Hematopoietic multipotent progenitor cell treated with erythropoietin and hydrocortisone succinate and interleukin-3 and kit ligand, for 4 days (in vitro differentiated cells): ENCODE measurements at regions not wholly inside any gene's neighbourhood (a gene's known extent, or its start where the extent isn't known, plus 50 kb on each side); places are given as distances from the start of the nearest gene placed in this dataset.

Source experiments
- DNase-seq: peaks from one replicate; pipeline ENCODE4 v3.0.0-alpha.2; 2015

DNA sequence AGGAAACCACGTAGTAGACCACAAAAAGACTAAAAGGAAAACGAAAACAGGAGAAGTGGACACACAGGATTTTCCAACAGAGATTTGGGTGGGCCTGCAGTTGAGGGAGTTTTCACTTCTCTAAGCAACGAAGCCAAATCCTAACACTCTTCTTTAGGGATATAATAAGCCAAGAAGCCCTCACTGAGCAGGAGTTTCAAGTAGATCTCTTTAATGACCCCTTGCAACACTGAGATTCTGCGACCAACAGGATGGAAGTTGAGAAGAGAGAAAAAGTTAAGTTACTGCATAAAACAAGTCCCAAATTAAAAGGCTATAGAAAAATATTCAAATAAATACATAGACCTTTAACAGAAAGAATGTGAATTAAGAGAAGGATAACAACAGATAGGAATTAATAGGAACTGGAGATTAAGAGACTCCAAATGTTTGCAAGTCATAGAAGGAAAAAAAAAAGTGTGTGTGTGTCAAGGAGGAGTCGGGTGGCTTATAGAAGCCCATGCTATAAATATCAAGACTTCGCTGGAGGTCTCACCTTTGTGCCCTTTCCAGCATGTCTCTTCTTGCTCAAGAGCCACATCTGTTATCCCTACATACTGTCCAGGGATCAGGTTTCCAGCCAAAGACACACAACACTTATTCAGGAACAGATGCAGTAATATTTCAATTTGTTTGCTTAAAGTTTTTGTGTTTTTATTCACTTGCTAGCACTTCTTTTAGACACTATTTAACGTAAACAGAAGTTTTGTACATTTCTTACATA lies 69.4 kb upstream of the ARHGAP28 start:
- DNase-seq: no peak

GRCh38 chr18:6661692-6662415 lies 67.7 kb upstream of the ARHGAP28 start:
- DNase-seq: no peak

GRCh38 chr18:6666012-6666685 lies 63.4 kb upstream of the ARHGAP28 start:
- no peak for DNase-seq

GRCh38 chr18:6668836-6669235 lies 60.7 kb upstream of the ARHGAP28 start:
- DNase-seq: no peak

DNA sequence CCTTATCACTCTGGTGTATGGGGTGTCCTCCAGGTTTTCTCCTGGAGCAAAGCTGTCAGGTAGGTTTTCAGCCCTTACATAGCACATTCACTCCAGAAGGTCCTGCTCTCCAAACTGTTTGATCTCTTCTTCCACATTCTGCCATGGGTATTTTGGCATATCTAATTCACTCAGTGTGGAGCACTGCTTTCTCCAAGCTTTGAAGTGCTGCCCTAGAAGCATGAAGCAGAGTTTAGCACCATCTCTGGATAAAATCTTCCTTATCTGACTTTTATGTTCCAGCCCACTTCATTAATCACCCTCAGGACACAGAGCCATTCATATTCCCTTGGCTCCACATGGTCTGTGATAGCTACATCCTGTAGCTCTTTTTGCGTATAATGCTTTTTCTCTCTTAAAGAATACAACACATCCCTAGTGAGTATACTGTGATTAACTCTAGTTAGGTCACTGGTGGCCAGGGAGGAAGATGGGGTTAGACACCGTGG lies 56.7 kb upstream of the ARHGAP28 start:
- no peak for DNase-seq

GRCh38 chr18:6677086-6677485 lies 52.4 kb upstream of the ARHGAP28 start:
- no peak for DNase-seq

- no peak for DNase-seq
These were observed 50.3 kb upstream of the ARHGAP28 start for GRCh38 chr18:6679201-6679600.
